ENCODE measurements at regions not wholly inside any gene's neighbourhood (a gene's known extent, or its start where the extent isn't known, plus 50 kb on each side); places are given as distances from the start of the nearest gene placed in this dataset.

- Histone ChIP-seq H4K20me1 (ENCODE audit: low read depth, low read length) (no peaks in the 10 kb centered on the region), H3K9me3 (ENCODE audit: insufficient read depth, low read length) (no peaks in the 10 kb centered on the region), H3K4me3 (ENCODE audit: insufficient read depth, low read length, poor library complexity, severe bottlenecking) (no peak overlapping the region), H3K9me2 (replicated peaks; ENCODE audit: insufficient read depth, low read length) (no peaks in the 10 kb centered on the region), H3K27me3 (ENCODE audit: low read length) (no peaks in the 10 kb centered on the region), H3K79me2 (ENCODE audit: insufficient read depth, low read length) (no peaks in the 10 kb centered on the region), H3K36me3 (ENCODE audit: low read length) (no peaks in the 10 kb centered on the region), H3K4me2 (ENCODE audit: low read depth, low read length, poor library complexity, severe bottlenecking) (no peak overlapping the region), H2AFZ (ENCODE audit: low read depth, low read length, severe bottlenecking) (no peak overlapping the region), H3K9ac (ENCODE audit: low read length) (no peak overlapping the region), H3F3A (ENCODE audit: insufficient read depth) (no peaks in the 10 kb centered on the region), H3K27ac (ENCODE audit: low read depth, low read length) (no peak overlapping the region)
- no peak for TF ChIP-seq EZH2phosphoT487 (conservative IDR thresholded peaks at IDR 0.05; ENCODE audit: low read length)
- TF ChIP-seq, protein P1, sequence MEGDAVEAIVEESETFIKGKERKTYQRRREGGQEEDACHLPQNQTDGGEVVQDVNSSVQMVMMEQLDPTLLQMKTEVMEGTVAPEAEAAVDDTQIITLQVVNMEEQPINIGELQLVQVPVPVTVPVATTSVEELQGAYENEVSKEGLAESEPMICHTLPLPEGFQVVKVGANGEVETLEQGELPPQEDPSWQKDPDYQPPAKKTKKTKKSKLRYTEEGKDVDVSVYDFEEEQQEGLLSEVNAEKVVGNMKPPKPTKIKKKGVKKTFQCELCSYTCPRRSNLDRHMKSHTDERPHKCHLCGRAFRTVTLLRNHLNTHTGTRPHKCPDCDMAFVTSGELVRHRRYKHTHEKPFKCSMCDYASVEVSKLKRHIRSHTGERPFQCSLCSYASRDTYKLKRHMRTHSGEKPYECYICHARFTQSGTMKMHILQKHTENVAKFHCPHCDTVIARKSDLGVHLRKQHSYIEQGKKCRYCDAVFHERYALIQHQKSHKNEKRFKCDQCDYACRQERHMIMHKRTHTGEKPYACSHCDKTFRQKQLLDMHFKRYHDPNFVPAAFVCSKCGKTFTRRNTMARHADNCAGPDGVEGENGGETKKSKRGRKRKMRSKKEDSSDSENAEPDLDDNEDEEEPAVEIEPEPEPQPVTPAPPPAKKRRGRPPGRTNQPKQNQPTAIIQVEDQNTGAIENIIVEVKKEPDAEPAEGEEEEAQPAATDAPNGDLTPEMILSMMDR (IDR thresholded peaks at IDR 0.05; ENCODE audit: insufficient read depth, low read length, poor library complexity, severe bottlenecking) = no peak
These were observed 51.4 kb upstream of the TMEM72 start for GRCh38 chr10:44859546-44860285.

DNA sequence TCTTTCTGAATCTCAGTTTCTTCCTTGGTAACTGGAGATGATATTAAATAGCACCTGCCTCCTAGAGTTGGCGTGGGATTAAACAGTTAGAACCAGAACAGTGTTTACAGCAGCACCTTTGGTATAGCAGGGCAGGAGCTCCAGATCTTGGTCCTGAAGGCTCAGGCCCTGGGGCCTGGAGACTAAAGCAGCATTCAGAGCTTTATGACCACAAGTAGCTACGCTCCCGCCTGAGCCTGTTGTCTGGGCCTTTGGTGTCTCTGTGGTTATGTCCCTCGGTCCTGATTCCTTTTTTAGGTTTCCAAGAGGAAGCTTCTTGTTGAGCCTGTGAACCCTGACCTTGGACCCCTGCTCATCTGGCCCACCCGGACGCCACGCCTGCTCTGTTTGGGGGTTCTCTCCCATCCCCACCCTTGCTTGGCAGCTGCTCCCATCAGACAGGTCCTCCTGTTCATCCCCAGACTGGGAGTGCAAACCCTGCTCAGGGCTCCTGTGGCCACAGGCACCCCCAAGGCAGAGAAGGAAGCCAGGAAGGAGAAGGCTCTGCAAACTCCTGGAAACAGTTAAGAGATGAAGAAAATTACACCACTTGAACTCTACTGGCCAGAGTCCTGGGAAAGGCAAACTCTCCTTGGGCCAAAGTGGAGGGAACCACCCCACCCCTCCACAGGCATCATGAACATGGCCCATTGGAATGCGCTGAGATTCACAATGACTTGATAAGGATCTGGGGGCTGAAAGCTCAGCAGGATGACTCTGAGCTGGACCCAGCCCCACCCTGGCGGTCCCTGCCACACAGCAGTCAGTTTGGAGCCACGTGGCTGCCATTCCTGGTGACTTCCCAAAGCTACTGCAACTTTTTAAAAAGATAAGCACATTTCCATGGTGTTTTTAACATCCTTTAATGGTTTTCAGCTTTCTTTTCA, 50.1 kb upstream of the TMEM72 start:
- Histone ChIP-seq H3K4me2 (ENCODE audit: low read depth, low read length, poor library complexity, severe bottlenecking) (no peak overlapping the region), H3K9ac (ENCODE audit: low read length) (no peak overlapping the region), H3K9me2 (replicated peaks; ENCODE audit: insufficient read depth, low read length) (no peaks in the 10 kb centered on the region)

More for the DNA sequence above, 50.1 kb upstream of the TMEM72 start:
- Histone ChIP-seq H3K9me3 (ENCODE audit: insufficient read depth, low read length) (no peaks in the 10 kb centered on the region), H2AFZ (ENCODE audit: low read depth, low read length, severe bottlenecking) (no peak overlapping the region), H3K27ac (ENCODE audit: low read depth, low read length) (no peak overlapping the region), H3K27me3 (ENCODE audit: low read length) (no peaks in the 10 kb centered on the region), H3K79me2 (ENCODE audit: insufficient read depth, low read length) (no peaks in the 10 kb centered on the region), H4K20me1 (ENCODE audit: low read depth, low read length) (no peaks in the 10 kb centered on the region), H3F3A (ENCODE audit: insufficient read depth) (no peaks in the 10 kb centered on the region), H3K4me3 (ENCODE audit: insufficient read depth, low read length, poor library complexity, severe bottlenecking) (no peak overlapping the region), H3K36me3 (ENCODE audit: low read length) (no peaks in the 10 kb centered on the region)
- no peak for TF ChIP-seq EZH2phosphoT487 (conservative IDR thresholded peaks at IDR 0.05; ENCODE audit: low read length)
- TF ChIP-seq, protein P1 (IDR thresholded peaks at IDR 0.05; ENCODE audit: insufficient read depth, low read length, poor library complexity, severe bottlenecking) = no peak
